Dendritic cell treated with granulocyte-macrophage colony-stimulating factor and Interleukin-4, amounts not matched to agents 40 ng/mL and 50 ng/mL, for 4 days (primary cell): ENCODE measurements at regions not wholly inside any gene's neighbourhood (a gene's known extent, or its start where the extent isn't known, plus 50 kb on each side); places are given as distances from the start of the nearest gene placed in this dataset.
"Not testable (repeated sequence)": the region's sequence is repeated elsewhere in the genome, so short reads cannot be mapped to it uniquely, and the experiment has no call there.

Experiments used
- H3K27ac Mint-ChIP-seq: one replicate; pipeline ENCODE4 v1.8.0; 2022; ENCODE audit warnings: mild to moderate bottlenecking, mixed read lengths
- H3K27me3 Mint-ChIP-seq: one replicate; pipeline ENCODE4 v1.8.0; 2022; ENCODE audit warnings: mild to moderate bottlenecking, mixed read lengths
- H3K36me3 Mint-ChIP-seq: one replicate; pipeline ENCODE4 v1.8.0; 2022; ENCODE audit warnings: low read depth, mixed read lengths
- H3K4me1 Mint-ChIP-seq: one replicate; pipeline ENCODE4 v1.8.0; 2022; ENCODE audit warnings: low read depth, mixed read lengths
- H3K4me3 Mint-ChIP-seq: one replicate; pipeline ENCODE4 v1.8.0; 2022; ENCODE audit warnings: mild to moderate bottlenecking, moderate library complexity, mixed read lengths
- H3K9me3 Mint-ChIP-seq: one replicate; pipeline ENCODE4 v1.8.0; 2022; ENCODE audit warnings: mixed read lengths
- intact Hi-C: fragments of 100-400 bp; cut with micrococcal nuclease; formaldehyde crosslinking; loops from one replicate; pipeline ENCODE4 v1.15.0; 2022

DNA sequence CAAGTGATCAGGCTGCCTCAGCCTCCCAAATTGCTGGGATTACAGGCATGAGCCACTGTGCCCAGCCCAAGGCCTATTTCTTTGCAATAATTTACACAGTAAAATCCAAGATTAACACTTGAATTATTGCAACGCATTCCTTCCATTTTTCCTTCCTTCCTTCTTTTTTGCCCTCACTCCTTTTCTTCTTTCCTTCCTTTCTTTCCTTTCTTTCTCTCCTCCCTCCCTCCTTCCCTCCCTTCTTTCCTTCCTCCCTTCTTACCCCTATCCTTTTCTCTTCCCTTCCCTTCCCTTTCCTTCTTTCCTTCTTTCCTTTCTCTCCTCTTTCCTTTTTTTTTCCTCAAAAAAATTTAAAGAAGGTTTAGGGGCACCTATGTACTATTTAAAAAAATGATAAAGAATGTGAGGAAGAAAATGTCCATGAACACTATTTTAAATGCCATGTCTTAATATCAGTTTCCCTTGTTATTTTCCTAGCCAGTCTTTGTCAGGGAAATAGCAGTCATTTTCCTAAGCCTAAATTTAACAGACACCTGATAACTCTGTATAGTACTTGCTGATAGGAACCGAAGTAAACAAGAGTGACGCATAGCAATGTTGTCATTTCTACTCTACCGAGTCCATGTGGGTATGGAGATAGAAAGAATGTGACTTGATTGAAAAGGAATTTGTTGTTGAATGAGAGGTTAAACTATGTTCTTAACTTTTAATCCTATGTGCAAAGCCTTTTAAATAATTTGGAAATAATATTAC lies 79.8 kb upstream of the HMCN1 start:
- H3K27me3 Mint-ChIP-seq: peaks cover 2% of the 10 kb centered on the region
- intact Hi-C loops: no loop called here
- H3K36me3 Mint-ChIP-seq: no peaks in the 10 kb centered on the region
- no peaks in the 10 kb centered on the region for H3K4me1 Mint-ChIP-seq
- H3K9me3 Mint-ChIP-seq: peaks cover 6% of the 10 kb centered on the region
- H3K4me3 Mint-ChIP-seq: no peak overlapping the region
- H3K27ac Mint-ChIP-seq: peak overlapping the region; percentile 17

DNA sequence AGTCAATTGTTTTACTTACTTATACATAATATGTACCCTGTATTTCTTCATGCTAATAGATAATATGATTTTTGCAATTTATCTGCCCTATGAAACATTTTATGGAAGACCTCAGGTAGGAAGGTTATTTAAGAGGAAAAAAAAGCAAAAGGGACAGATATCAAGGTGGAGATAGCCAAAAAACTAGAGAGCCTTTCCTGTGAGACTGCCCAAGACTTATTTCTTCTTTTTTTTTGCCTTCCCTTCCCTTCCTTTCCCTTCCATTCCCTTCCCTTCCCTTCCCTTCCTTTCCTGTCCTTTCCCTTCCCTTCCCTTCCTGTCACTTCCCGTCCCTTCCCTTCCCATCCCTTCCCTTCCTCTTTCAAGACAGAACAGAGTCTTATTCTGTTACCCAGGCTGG lies 80.6 kb upstream of the HMCN1 start:
- Mint-ChIP-seq H3K9me3 (peaks cover 8% of the 10 kb centered on the region), H3K27me3 (peaks cover 2% of the 10 kb centered on the region), H3K4me1 (no peaks in the 10 kb centered on the region), H3K4me3 (no peak overlapping the region), H3K27ac (peak overlapping the region; percentile 17), H3K36me3 (no peaks in the 10 kb centered on the region)
- intact Hi-C loops: loop anchor here (2.0 kb wide), 1 partner anchor 27 kb away; no protein-coding TSS in a partner anchor

DNA sequence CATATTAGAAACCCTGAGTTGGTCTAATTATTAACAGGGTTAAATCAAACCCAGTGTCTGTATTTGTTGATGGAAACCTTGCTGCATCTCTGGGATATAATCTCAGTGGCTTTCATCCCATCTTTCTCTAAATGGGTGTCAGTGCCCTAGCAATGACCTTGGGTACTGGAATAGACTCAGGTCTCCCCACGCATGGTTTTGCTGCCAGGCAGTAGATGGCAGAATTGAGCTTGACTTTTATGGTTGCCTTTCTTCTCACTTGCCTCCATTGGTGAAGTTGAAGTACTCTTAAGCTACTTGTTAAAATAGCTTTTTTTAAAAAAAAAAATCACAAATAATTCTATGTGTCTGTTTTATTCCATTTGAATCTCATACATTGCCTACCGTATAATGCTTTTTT lies 81.8 kb upstream of the HMCN1 start:
- Mint-ChIP-seq H3K27ac (no peak overlapping the region), H3K4me1 (no peaks in the 10 kb centered on the region), H3K9me3 (peaks cover 10% of the 10 kb centered on the region), H3K27me3 (no peaks in the 10 kb centered on the region), H3K4me3 (no peak overlapping the region), H3K36me3 (no peaks in the 10 kb centered on the region)
- intact Hi-C loops: loop anchor here (2.0 kb wide), 1 partner anchor 28 kb away; no protein-coding TSS in a partner anchor

DNA sequence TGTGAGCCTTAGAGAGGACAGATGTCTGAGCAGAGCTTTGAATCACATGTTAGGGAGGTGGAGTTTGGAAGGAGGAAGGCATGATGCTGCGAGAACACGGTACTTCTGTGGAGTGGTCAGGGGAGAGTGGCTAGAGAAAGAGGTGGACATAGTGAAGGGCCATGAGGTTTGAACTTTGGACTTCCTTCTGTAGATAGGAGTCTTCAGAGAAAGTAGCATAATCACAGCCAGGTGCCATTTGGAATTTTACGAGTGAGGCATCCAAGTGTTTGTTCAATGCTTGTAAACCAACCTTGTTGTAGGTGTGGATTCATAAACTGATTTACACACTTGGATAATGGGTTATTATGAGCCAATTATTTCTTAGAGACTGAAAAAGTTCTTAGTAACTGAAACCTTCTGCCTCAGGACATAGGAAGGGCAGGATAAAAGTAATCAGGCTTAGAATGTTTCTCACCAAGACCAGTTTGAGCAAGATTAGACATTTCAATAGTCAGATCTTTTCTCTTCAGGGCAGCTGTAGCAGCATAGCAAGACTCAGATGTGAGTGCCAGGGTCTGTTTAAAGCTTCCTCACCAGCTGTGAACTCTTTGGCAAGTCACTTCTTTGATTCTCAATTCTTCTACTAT lies 83.5 kb upstream of the HMCN1 start:
- H3K4me3 Mint-ChIP-seq: no peak overlapping the region
- intact Hi-C loops: no loop called here
- H3K27me3 Mint-ChIP-seq: no peaks in the 10 kb centered on the region
- no peak overlapping the region for H3K27ac Mint-ChIP-seq
- no peaks in the 10 kb centered on the region for H3K36me3 Mint-ChIP-seq
- H3K9me3 Mint-ChIP-seq: peaks cover 8% of the 10 kb centered on the region
- peaks cover 6% of the 10 kb centered on the region for H3K4me1 Mint-ChIP-seq

DNA sequence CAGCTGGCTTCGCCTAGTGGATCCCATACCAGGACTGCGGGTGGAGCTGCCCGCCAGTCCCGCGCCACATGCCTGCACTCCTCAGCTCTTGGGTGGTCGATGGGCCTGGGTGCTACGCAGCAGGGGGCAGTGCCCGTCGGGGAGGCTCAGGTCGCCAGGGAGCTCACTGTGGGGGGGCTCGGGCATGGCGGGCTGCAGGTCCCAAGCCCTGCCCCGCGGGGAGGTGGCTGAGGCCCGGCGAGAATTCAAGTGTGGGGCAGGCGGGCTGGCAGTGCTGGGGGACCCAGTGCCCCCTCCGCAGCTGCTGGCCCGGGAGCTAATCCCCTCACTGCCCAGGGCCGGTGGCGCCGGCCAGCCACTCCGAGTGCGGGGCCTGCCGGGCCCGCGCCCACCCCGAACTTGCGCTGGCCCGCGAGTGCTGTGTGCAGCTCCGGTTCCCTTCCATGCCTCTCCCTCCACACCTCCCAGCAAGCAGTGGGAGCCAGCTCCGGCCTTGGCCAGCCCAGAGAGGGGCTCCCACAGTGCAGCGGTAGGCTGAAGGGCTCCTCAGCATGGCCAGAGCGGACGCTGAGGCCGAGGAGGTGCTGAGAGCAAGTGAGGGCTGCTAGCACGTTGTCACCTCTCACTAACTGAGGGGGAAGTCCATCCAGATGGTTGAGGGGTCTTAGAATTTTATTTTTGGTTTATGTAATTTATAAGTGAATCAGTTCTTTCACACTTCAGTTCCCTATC lies 85.2 kb upstream of the HMCN1 start:
- H3K27me3 Mint-ChIP-seq: no peaks in the 10 kb centered on the region
- peaks cover 17% of the 10 kb centered on the region for H3K9me3 Mint-ChIP-seq
- no peaks in the 10 kb centered on the region for H3K36me3 Mint-ChIP-seq
- H3K4me3 Mint-ChIP-seq: no peak overlapping the region
- H3K4me1 Mint-ChIP-seq: peaks cover 6% of the 10 kb centered on the region
- intact Hi-C loops: no loop called here
- no peak overlapping the region for H3K27ac Mint-ChIP-seq

DNA sequence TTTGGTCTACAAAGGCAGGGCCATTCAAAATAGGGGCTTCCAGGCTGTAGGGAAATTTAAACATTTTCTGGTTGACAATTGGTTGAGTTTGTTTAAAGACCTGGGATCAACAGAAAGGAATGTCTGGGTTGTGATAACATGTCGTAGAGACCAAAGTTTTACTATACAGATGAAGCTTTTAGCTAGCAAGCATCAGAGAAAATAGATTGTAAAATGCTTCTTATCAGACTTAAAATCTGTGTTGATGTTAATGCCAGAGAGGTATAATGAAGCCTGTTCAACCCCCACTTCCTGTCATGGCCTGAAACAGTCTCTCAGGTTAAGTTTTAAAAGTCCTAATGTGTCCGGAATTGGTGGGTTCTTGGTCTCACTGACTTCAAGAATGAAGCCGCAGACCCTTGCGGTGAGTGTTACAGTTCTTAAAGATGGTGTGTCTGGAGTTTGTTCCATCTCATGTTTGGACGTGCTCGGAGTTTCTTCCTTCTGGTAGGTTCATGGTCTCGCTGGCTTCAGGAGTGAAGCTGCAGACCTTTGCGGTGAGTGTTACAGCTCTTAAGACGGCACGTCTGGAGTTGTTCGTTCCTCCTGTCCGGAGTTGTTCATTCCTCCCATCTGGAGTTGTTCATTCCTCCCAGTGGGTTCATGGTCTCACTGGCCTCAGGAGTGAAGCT lies 86.5 kb upstream of the HMCN1 start:
- H3K4me1 Mint-ChIP-seq, H3K36me3 Mint-ChIP-seq, intact Hi-C loops, H3K4me3 Mint-ChIP-seq, H3K27me3 Mint-ChIP-seq, H3K27ac Mint-ChIP-seq: not testable (repeated sequence)
- H3K9me3 Mint-ChIP-seq: peaks cover 17% of the 10 kb centered on the region

DNA sequence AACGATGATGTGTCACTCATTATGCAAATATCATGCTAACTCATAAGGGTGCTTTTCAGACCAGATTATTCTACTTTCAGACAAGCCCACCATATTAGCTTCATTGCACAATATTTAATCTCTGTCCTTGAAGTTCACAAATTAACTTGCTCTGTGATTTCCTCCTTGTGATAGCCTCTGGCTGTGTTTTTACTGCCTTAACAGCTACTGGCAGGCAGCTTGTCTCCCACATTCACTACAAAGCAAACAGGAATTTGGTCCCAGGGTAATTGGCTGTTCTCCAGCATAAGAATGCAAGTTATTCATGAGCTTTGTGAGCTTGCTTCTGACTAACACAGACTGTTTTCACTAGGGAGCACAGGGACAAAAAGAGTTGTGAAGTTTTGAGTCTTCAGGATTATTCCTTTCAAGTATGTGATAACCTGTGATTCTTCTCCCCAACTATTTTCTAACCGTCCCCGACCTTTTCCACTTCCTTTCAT lies 87.9 kb upstream of the HMCN1 start:
- intact Hi-C loops: no loop called here
- no peaks in the 10 kb centered on the region for H3K27me3 Mint-ChIP-seq
- H3K9me3 Mint-ChIP-seq: peaks cover 17% of the 10 kb centered on the region
- peaks cover 6% of the 10 kb centered on the region for H3K4me1 Mint-ChIP-seq
- no peaks in the 10 kb centered on the region for H3K36me3 Mint-ChIP-seq
- no peak overlapping the region for H3K4me3 Mint-ChIP-seq
- H3K27ac Mint-ChIP-seq: no peak overlapping the region

DNA sequence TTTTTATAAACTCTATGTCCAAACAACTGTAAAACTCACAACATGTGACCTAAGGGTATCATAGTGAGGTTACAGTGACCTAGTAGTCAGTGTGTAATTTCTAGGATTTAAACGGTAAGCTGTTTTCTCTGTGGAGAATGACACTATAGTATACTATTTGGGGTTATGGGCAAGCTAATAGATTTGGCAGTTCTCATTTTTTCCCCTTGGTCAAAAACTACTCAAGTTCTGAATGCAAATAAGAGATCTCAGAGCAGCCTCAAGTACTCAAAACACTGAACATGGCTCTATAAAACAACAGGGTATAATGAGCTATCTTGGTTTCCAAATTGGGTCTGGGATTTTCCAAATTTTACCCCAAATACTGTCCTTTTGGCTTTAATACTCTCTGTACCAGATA lies 88.5 kb upstream of the HMCN1 start:
- Mint-ChIP-seq H3K27me3 (no peaks in the 10 kb centered on the region), H3K27ac (no peak overlapping the region), H3K9me3 (peaks cover 17% of the 10 kb centered on the region), H3K4me3 (no peak overlapping the region), H3K4me1 (peaks cover 6% of the 10 kb centered on the region), H3K36me3 (no peaks in the 10 kb centered on the region)
- intact Hi-C loops: no loop called here

DNA sequence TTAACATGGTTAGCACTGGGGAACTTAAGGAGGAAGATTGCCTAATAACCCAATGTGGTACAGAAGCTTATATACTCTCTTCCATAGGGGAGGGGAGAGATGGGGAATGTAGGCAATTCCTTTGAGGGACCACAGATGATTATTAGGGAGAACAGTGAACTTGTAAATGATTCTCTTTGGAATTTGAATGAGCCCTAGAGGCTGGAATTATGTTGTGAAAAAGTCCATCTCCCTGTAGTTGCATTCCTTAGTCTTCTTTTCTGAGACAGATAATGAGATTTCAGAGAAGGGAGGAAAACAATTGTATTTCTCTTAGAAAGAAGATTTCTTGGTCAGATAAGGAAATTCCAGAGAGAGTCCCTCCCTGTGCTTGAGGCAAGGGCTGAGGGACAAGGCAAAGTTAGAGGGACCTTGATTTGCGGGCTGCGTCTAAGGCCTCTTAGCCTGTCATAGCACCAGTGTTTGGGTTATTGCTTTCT lies 89.0 kb upstream of the HMCN1 start:
- Mint-ChIP-seq H3K36me3 (no peaks in the 10 kb centered on the region), H3K4me1 (peaks cover 6% of the 10 kb centered on the region), H3K27me3 (no peaks in the 10 kb centered on the region), H3K9me3 (peaks cover 17% of the 10 kb centered on the region), H3K4me3 (no peak overlapping the region), H3K27ac (no peak overlapping the region)
- intact Hi-C loops: no loop called here

DNA sequence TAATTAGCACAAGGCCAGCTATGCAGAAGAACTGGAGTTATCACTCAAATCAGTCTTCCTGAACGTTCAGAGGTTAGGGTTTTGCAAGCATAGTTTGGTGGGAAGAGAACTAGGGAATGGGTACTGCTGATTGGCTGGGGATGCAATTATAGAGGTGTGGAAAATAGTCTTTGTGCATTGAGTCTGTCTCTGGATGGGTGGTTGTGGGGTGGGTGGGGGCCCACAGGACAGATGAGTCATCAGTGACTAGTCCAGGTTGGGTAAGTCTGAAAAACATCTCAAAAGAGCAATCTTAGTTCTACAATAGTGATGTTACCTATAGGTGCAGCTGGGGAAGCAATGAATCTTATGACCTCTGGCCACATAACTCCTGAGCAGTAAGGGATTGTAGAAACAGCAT lies 89.7 kb upstream of the HMCN1 start:
- intact Hi-C loops: no loop called here
- no peaks in the 10 kb centered on the region for H3K36me3 Mint-ChIP-seq
- H3K9me3 Mint-ChIP-seq: peaks cover 17% of the 10 kb centered on the region
- H3K27me3 Mint-ChIP-seq: no peaks in the 10 kb centered on the region
- no peak overlapping the region for H3K27ac Mint-ChIP-seq
- peaks cover 6% of the 10 kb centered on the region for H3K4me1 Mint-ChIP-seq
- H3K4me3 Mint-ChIP-seq: no peak overlapping the region

DNA sequence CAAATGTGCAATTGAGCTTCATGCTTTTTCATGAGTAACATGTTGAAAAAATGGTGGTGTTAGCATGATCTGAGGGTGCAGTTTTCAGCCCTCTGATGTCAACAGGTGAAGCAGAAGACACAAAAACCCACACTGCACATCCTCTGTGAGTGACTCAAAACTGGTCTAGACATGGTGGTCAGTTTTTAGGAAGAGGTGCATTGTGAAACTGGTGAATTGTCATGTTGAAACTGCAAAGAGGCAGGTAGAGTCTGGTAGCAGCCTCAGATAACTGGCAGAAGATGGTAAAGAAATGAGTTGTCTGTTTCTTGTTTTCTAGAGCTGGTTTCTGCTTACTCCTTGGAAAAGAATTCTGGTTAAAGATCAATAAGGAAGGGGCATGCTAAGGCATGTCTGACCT lies 97.3 kb upstream of the HMCN1 start:
- peaks cover 26% of the 10 kb centered on the region for H3K9me3 Mint-ChIP-seq
- no peak overlapping the region for H3K27ac Mint-ChIP-seq
- intact Hi-C loops: no loop called here
- no peaks in the 10 kb centered on the region for H3K36me3 Mint-ChIP-seq
- no peaks in the 10 kb centered on the region for H3K27me3 Mint-ChIP-seq
- H3K4me3 Mint-ChIP-seq: no peak overlapping the region
- peaks cover 38% of the 10 kb centered on the region for H3K4me1 Mint-ChIP-seq

DNA sequence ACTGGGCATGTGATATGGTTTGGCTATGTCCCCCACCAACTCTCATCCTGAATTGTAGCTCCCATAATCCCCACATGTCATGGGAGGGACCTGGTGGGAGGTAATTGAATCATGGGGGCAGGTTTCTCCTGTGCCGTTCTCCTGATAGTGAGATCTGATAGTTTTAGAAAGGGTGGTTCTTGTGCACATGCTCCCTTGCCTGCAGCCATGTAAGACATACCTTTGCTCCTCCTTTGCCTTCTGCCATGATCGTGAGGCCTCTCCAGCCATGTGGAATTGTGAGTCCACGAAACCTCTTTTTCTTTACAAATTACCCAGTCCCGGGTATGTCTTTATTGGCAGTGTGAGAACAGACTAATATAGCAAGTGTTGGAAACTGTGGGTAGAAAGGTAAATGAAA lies 99.5 kb upstream of the HMCN1 start:
- H3K27me3 Mint-ChIP-seq: no peaks in the 10 kb centered on the region
- H3K36me3 Mint-ChIP-seq: no peaks in the 10 kb centered on the region
- peaks cover 26% of the 10 kb centered on the region for H3K9me3 Mint-ChIP-seq
- intact Hi-C loops: no loop called here
- H3K4me3 Mint-ChIP-seq: no peak overlapping the region
- peaks cover 38% of the 10 kb centered on the region for H3K4me1 Mint-ChIP-seq
- no peak overlapping the region for H3K27ac Mint-ChIP-seq

DNA sequence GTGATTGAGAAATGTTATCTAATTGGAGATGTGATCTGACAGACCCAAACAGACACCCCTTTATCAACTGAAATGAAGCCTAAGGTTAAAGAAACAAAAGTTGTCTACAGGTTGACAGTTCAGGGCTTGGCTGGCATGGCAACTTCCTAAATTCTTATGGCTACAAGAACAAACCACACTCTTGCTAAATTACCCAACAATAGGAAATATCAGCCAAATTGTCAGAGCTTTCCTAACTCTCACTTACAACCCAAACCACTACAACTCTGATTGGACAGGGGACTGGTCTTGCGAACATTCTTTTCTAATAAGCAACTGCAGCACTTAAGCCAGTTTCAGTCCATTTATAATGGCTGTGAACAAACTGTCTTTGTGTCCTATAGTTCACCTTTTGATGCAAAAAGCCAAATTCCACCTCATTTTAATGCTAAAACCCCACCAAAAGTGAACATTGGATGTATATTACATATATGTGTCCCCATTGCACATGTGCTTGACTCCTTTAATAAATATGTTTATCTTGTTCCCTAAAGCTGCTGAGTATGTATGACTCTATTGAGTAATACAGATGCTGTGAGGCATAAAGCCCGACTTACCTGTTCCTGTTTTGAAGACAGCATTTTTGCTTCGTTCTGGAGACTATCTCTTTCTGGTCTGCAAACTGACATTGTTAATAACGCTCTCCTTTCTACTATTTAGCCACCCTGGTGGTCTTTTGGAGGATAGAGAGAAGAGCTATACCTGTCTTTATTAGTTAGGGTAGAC lies 101.3 kb upstream of the HMCN1 start:
- Mint-ChIP-seq H3K4me1 (peaks cover 38% of the 10 kb centered on the region), H3K4me3 (no peak overlapping the region), H3K27ac (no peak overlapping the region), H3K9me3 (peaks cover 18% of the 10 kb centered on the region), H3K36me3 (no peaks in the 10 kb centered on the region), H3K27me3 (no peaks in the 10 kb centered on the region)
- intact Hi-C loops: no loop called here
